H1 (cell line): ENCODE measurements at regions not wholly inside any gene's neighbourhood (a gene's known extent, or its start where the extent isn't known, plus 50 kb on each side); places are given as distances from the start of the nearest gene placed in this dataset.
A peak's percentile ranks its signal among the peaks of the same experiment; 100 is the strongest.

Experiments used
- CTCF ChIA-PET: fragments of 300-600 bp; sonication (Branson Sonifier 250); formaldehyde crosslinking; loops from one replicate; lab custom pipeline; 2021; ENCODE audit not compliant: partially characterized antibody; lab: Charles Lee
- POLR2A ChIA-PET: fragments of 300-600 bp; sonication (Branson Sonifier 250); formaldehyde crosslinking; loops from one replicate; lab custom pipeline; 2021; ENCODE audit warnings: inconsistent platforms; ENCODE audit not compliant: partially characterized antibody; lab: Charles Lee
- DNase-seq, 2 experiments: peaks; one replicate each; pipeline versions ENCODE4 v3.0.0 to v3.0.0-alpha.2; 2010 to 2022; ENCODE audit warnings: low spot score in 2 of 2, low read depth in 1 of 2, mixed read lengths in 1 of 2
- FAIRE-seq: peaks from 2 replicates; lab custom pipeline; 2011; peaks lifted over from hg19 to GRCh38; lab: Jason Lieb, UNC
- H2AFZ ChIP-seq: 2 replicates; pipeline ENCODE4 v1.8.1; 2012; ENCODE audit warnings: low read length, inconsistent platforms
- H2AK5ac ChIP-seq: 2 replicates; pipeline ENCODE4 v1.6.1; 2013; ENCODE audit warnings: low read depth, low read length
- H2BK120ac ChIP-seq: replicated peaks from 2 replicates; pipeline ENCODE3; 2013; ENCODE audit warnings: low read depth, low read length, inconsistent platforms
- H2BK12ac ChIP-seq: 2 replicates; pipeline ENCODE4 v1.6.1; 2013; ENCODE audit warnings: low read depth, low read length
- H2BK15ac ChIP-seq: 2 replicates; pipeline ENCODE4 v1.6.1; 2013; ENCODE audit warnings: low read length
- H2BK20ac ChIP-seq: 2 replicates; pipeline ENCODE4 v1.6.1; 2013; ENCODE audit warnings: low read length
- H2BK5ac ChIP-seq: 2 replicates; pipeline ENCODE4 v1.6.1; 2013; ENCODE audit warnings: low read depth, low read length
- H3K14ac ChIP-seq: 2 replicates; pipeline ENCODE4 v1.6.1; 2013; ENCODE audit warnings: inconsistent platforms; ENCODE audit not compliant: insufficient read length
- H3K18ac ChIP-seq: 2 replicates; pipeline ENCODE4 v1.6.1; 2013; ENCODE audit warnings: low read length; ENCODE audit errors: extremely low read depth
- H3K23ac ChIP-seq: 2 replicates; pipeline ENCODE4 v1.6.1; 2013; ENCODE audit warnings: inconsistent platforms; ENCODE audit not compliant: insufficient read length
- H3K23me2 ChIP-seq: 2 replicates; pipeline ENCODE4 v1.6.1; 2013; ENCODE audit warnings: low read depth, low read length
- H3K27ac ChIP-seq: 2 replicates; pipeline ENCODE4 v1.6.1; 2011; ENCODE audit warnings: low read depth, low read length, inconsistent platforms
- H3K27me3 ChIP-seq, 4 experiments: replicated peaks in 1 of 4; 1 replicate in 1 of 4; 2 replicates in 3 of 4; pipeline versions ENCODE4 v1.6.1 to v1.8.1; 2011 to 2013; ENCODE audit warnings: low read length in 3 of 4, mild to moderate bottlenecking in 3 of 4, inconsistent platforms in 2 of 4, mixed read lengths in 2 of 4, moderate library complexity in 1 of 4; ENCODE audit not compliant: control insufficient read depth in 3 of 4, insufficient read depth in 3 of 4; ENCODE audit errors: extremely low read depth in 1 of 4
- H3K36me3 ChIP-seq, 4 experiments: 2 replicates each; pipeline versions ENCODE4 v1.6.1 to v1.8.1; 2011 to 2013; ENCODE audit warnings: mild to moderate bottlenecking in 4 of 4, low read length in 3 of 4, moderate library complexity in 2 of 4, control low read depth in 1 of 4, inconsistent platforms in 1 of 4; ENCODE audit not compliant: insufficient read depth in 4 of 4, control insufficient read depth in 2 of 4
- H3K4ac ChIP-seq: replicated peaks from 2 replicates; pipeline ENCODE3; 2013; ENCODE audit warnings: low read length, low read depth, mixed read lengths, inconsistent platforms; ENCODE audit not compliant: insufficient read length
- H3K4me1 ChIP-seq, 4 experiments: replicated peaks in 1 of 4; 1 replicate in 1 of 4; 2 replicates in 3 of 4; pipeline versions ENCODE4 v1.6.1 to v1.8.1; 2011 to 2013; ENCODE audit warnings: low read length in 3 of 4, inconsistent platforms in 2 of 4, mixed read lengths in 1 of 4; ENCODE audit not compliant: insufficient read depth in 4 of 4, control insufficient read depth in 3 of 4
- H3K4me2 ChIP-seq, 2 experiments: 2 replicates each; pipeline versions ENCODE4 v1.6.1 to v1.8.1; 2011 to 2013; ENCODE audit warnings: low read depth in 2 of 2, low read length in 2 of 2, control low read depth in 1 of 2, inconsistent platforms in 1 of 2, mild to moderate bottlenecking in 1 of 2; ENCODE audit not compliant: insufficient read depth in 1 of 2
- H3K4me3 ChIP-seq, 4 experiments: fragments of 200-600, 300-600 bp in 1 of 4; sonication (generic), shearing (Covaris generic), sonication (Bioruptor Twin) in 1 of 4; 2 replicates each; pipeline versions ENCODE4 v1.5.1 to v1.8.1; 2011 to 2016; ENCODE audit warnings: low read length in 4 of 4, low read depth in 3 of 4, control low read depth in 2 of 4, inconsistent platforms in 2 of 4, mild to moderate bottlenecking in 2 of 4, mixed read lengths in 1 of 4, moderate library complexity in 1 of 4; ENCODE audit not compliant: insufficient read depth in 2 of 4; ENCODE audit errors: extremely low read depth in 1 of 4
- H3K56ac ChIP-seq: replicated peaks from 2 replicates; pipeline ENCODE3; 2013; ENCODE audit warnings: low read depth, mild to moderate bottlenecking, mixed read lengths, low read length, inconsistent platforms; ENCODE audit not compliant: insufficient read length
- H3K79me1 ChIP-seq: 2 replicates; pipeline ENCODE4 v1.6.1; 2013; ENCODE audit warnings: low read depth, low read length, control low read depth
- H3K79me2 ChIP-seq, 2 experiments: 2 replicates each; pipeline versions ENCODE4 v1.6.1 to v1.8.1; 2012 to 2013; ENCODE audit warnings: low read length in 2 of 2, mild to moderate bottlenecking in 2 of 2, inconsistent platforms in 1 of 2; ENCODE audit not compliant: insufficient read depth in 2 of 2, control insufficient read depth in 1 of 2
- H3K9ac ChIP-seq, 4 experiments: replicated peaks in 1 of 4; 1 replicate in 1 of 4; 2 replicates in 3 of 4; pipeline versions ENCODE4 v1.6.1 to v1.8.1; 2011 to 2013; ENCODE audit warnings: low read depth in 3 of 4, low read length in 3 of 4, control low read depth in 2 of 4, mild to moderate bottlenecking in 2 of 4, moderate library complexity in 2 of 4, inconsistent platforms in 1 of 4; ENCODE audit errors: extremely low read depth in 1 of 4
- H3K9me3 ChIP-seq, 2 experiments: 2 replicates each; pipeline versions ENCODE4 v1.6.1 to v1.8.1; 2012 to 2013; ENCODE audit warnings: mild to moderate bottlenecking in 2 of 2, moderate library complexity in 2 of 2, control low read depth in 1 of 2, inconsistent platforms in 1 of 2, low read depth in 1 of 2, low read length in 1 of 2, mixed read lengths in 1 of 2; ENCODE audit not compliant: insufficient read depth in 2 of 2
- H4K20me1 ChIP-seq, 2 experiments: replicated peaks in 1 of 2; 2 replicates each; pipeline versions ENCODE3 to v1.8.1; 2011 to 2013; ENCODE audit warnings: inconsistent platforms in 2 of 2, low read length in 2 of 2, mild to moderate bottlenecking in 1 of 2; ENCODE audit not compliant: insufficient read depth in 2 of 2, control insufficient read depth in 1 of 2
- H4K5ac ChIP-seq: 2 replicates; pipeline ENCODE4 v1.6.1; 2013; ENCODE audit warnings: low read length, low read depth, mixed read lengths, inconsistent platforms; ENCODE audit not compliant: insufficient read length
- H4K8ac ChIP-seq: 2 replicates; pipeline ENCODE4 v1.8.0; 2013; ENCODE audit warnings: mild to moderate bottlenecking, moderate library complexity, low read length, inconsistent platforms; ENCODE audit not compliant: insufficient read depth; ENCODE audit errors: extremely low read depth
- H4K91ac ChIP-seq: replicated peaks from 2 replicates; pipeline ENCODE3; 2013; ENCODE audit warnings: low read length, mixed read lengths, inconsistent platforms; ENCODE audit not compliant: insufficient read length
- ASH2L ChIP-seq: fragments of 200-600, 300-600 bp; sonication (generic); IDR thresholded peaks from one replicate; pipeline ENCODE4 v1.7.1; 2017; ENCODE audit warnings: low read length
- EZH2 ChIP-seq: fragments of 200-600 bp; sonication (generic); IDR thresholded peaks from 2 replicates; pipeline ENCODE4 v1.7.1; 2012; ENCODE audit warnings: low read depth, mild to moderate bottlenecking, moderate library complexity, low read length, inconsistent platforms; ENCODE audit not compliant: severe bottlenecking
- GABPA ChIP-seq: IDR thresholded peaks from 2 replicates; pipeline ENCODE4 v1.6.1; 2011; ENCODE audit warnings: mild to moderate bottlenecking, low read length, moderate library complexity, borderline replicate concordance; ENCODE audit not compliant: insufficient read depth
- KDM4A ChIP-seq: IDR thresholded peaks from one replicate; pipeline ENCODE4 v1.7.1; 2012; ENCODE audit warnings: low read depth, mild to moderate bottlenecking, moderate library complexity, low read length, inconsistent platforms; ENCODE audit not compliant: severe bottlenecking
- MAFK ChIP-seq: IDR thresholded peaks from 2 replicates; pipeline ENCODE4 v1.6.1; 2012; ENCODE audit warnings: low read depth, mild to moderate bottlenecking, improper control_type of control experiment, low read length
- POLR2A ChIP-seq, 2 experiments: IDR thresholded peaks; 1 replicate in 1 of 2; 2 replicates in 1 of 2; pipeline ENCODE4 v1.6.1; 2011; ENCODE audit warnings: low read depth in 2 of 2, low read length in 2 of 2, mild to moderate bottlenecking in 2 of 2; ENCODE audit errors: control extremely low read depth in 1 of 2
- POLR2AphosphoS5 ChIP-seq: IDR thresholded peaks from 2 replicates; pipeline ENCODE4 v1.6.1; 2011; ENCODE audit warnings: low read depth, low read length
- TBP ChIP-seq: IDR thresholded peaks from 2 replicates; pipeline ENCODE4 v1.6.1; 2011; ENCODE audit warnings: low read depth, low read length, improper control_type of control experiment
- WGBS, 2 experiments: shearing (Covaris generic) in 1 of 2; methylation state at CpG; one replicate each; pipeline versions ENCODE4 v1.1.6 to v1.1.7; 2013 to 2015; ENCODE audit warnings: low lambda C conversion rate in 2 of 2, mixed read lengths in 2 of 2, inconsistent platforms in 1 of 2, low coverage in 1 of 2, missing lambda C conversion rate in 1 of 2; ENCODE audit not compliant: insufficient replicate concordance in 2 of 2, insufficient coverage in 1 of 2, insufficient read length in 1 of 2; ENCODE audit errors: extremely low coverage in 1 of 2, missing lambda C conversion rate in 1 of 2; 5-methylcytosine and 5-hydroxymethylcytosine counted together
- TF ChIP-seq, protein P1 (sequence below): IDR thresholded peaks from 2 replicates; pipeline ENCODE4 v1.6.1; 2012; ENCODE audit warnings: inconsistent platforms
- TF ChIP-seq, protein P2 (sequence below): IDR thresholded peaks from 2 replicates; pipeline ENCODE4 v1.6.1; 2012; ENCODE audit warnings: inconsistent platforms

DNA sequence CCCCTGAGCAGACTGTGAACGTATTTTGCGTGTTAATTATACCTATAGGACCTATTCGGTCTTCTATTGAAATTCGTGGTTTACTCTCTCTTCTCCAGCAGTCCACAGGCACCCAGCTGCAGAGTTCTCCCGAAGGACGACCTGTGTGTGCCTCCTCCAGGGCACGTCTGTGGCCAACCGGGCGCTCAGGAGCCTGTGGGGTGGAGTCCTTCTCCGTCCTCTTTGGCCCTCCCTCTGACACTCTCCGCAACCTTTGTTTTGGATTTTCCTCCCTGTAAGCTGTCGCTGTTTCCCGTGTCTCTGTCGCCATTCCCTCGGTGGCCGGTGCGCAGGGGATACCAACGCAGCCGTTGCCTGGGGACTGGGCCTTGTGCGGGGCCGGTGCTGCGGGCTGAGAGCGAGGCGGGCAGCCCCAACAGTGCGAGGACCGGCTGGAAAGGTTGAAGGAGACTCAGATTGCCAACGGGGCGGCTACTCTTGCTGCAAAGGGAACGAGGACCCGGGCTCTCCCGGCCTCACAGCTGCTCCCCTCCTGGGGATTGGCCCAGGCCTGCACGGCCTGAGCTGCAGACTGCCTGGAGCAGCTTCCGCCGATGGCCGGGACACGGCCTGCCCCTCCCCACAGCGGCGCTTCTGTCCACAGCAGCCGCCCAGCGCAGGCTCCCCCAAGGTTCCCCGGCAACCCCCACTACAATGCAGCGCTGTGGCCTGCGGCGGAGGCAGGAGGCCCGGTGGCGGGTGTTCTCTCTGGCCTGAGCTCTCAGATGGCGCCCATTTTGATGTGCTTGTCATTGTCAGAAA is 221.0 kb downstream of the MTX2 start:
- peak overlapping the region; percentile 13 for H4K5ac ChIP-seq
- FAIRE-seq (no peak), DNase-seq (peak; percentile 43 to 79)
- H3K23me2 ChIP-seq = no peaks in the 10 kb centered on the region; the same call in 1 of the 2 replicates
- no peak overlapping the region; the same call in 1 of the 2 replicates for H2BK20ac ChIP-seq
- H2BK12ac ChIP-seq = peak overlapping the region; percentile 77; the same call in 1 of the 2 replicates
- no peaks in the 10 kb centered on the region for H4K20me1 ChIP-seq
- H4K8ac ChIP-seq = peak overlapping the region; percentile 75; the same call in 1 of the 2 replicates
- H3K9ac ChIP-seq = peak overlapping the region in 2 of 4 experiments; percentile 15 to 47; a peak in 2 of 7 replicates
- ChIA-PET CTCF (interaction anchor here (0.7 to 2.4 kb wide), 13 partner anchors 9 to 671 kb away, joined by 3 to 14 read pairs (median 3); no protein-coding TSS in a partner anchor), POLR2A (interaction anchor here (1.0 to 1.5 kb wide), 3 partner anchors 9 to 152 kb away, joined by 3 to 6 read pairs (median 4); no protein-coding TSS in a partner anchor)
- peak overlapping the region; percentile 60 to 66 for H3K4me2 ChIP-seq
- peaks cover 0 to 15% (median 7%) of the 10 kb centered on the region in 4 experiments; a peak in 5 of 7 replicates for H3K27me3 ChIP-seq
- H2BK120ac ChIP-seq = no peak overlapping the region
- no peaks in the 10 kb centered on the region for H3K79me2 ChIP-seq
- peaks cover 0 to 19% (median 11%) of the 10 kb centered on the region in 4 experiments for H3K4me1 ChIP-seq
- WGBS, 2 experiments = 10% methylated on average over 42 of the region's 47 CpGs; no CpG with 5 or more reads in 1 of the 2 experiments
- H3K56ac ChIP-seq = no peak overlapping the region
- no peak overlapping the region for H3K4ac ChIP-seq
- no peak overlapping the region for H3K23ac ChIP-seq
- H3K27ac ChIP-seq = no peak overlapping the region
- H4K91ac ChIP-seq = peak overlapping the region; percentile 82
- peak overlapping the region; percentile 96 for H2AFZ ChIP-seq
- H3K9me3 ChIP-seq = no peaks in the 10 kb centered on the region
- H3K14ac ChIP-seq = no peak overlapping the region
- H3K79me1 ChIP-seq = no peaks in the 10 kb centered on the region
- H2BK5ac ChIP-seq = 0 out of 2 replicates have a peak overlapping the region, but pooled peaks have one; percentile 26
- no peak overlapping the region for H2BK15ac ChIP-seq
- H3K4me3 ChIP-seq = peak overlapping the region; percentile 10 to 51 (median 34); a peak in 7 of 8 replicates
- H3K18ac ChIP-seq = peak overlapping the region; percentile 93
- H3K36me3 ChIP-seq = no peaks in the 10 kb centered on the region
- no peak overlapping the region for H2AK5ac ChIP-seq
- peak; percentile 58 for TF ChIP-seq EZH2
- TF ChIP-seq TBP = peak; percentile 51; the same call in 1 of the 2 replicates
- peak in 1 of 2 experiments; percentile 66; a peak in 2 of 3 replicates for TF ChIP-seq POLR2A (IDR thresholded peaks at IDR 0.05; ENCODE audit: control extremely low read depth in 1 of 2, low read depth in 2 of 2, low read length in 2 of 2)
- TF ChIP-seq ASH2L = peak; percentile 79
- peak; percentile 45 for TF ChIP-seq KDM4A
- TF ChIP-seq, protein P1, sequence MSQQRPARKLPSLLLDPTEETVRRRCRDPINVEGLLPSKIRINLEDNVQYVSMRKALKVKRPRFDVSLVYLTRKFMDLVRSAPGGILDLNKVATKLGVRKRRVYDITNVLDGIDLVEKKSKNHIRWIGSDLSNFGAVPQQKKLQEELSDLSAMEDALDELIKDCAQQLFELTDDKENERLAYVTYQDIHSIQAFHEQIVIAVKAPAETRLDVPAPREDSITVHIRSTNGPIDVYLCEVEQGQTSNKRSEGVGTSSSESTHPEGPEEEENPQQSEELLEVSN = peak; percentile 97
- no peak for TF ChIP-seq POLR2AphosphoS5
- TF ChIP-seq GABPA = 0 out of 2 replicates have a peak, but pooled peaks have one; percentile 13
- TF ChIP-seq, protein P2, sequence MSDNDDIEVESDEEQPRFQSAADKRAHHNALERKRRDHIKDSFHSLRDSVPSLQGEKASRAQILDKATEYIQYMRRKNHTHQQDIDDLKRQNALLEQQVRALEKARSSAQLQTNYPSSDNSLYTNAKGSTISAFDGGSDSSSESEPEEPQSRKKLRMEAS = peak; percentile 92
- TF ChIP-seq MAFK = no peak
